ENCODE measurements at regions not wholly inside any gene's neighbourhood (a gene's known extent, or its start where the extent isn't known, plus 50 kb on each side); places are given as distances from the start of the nearest gene placed in this dataset.

- intact Hi-C loops (cut with DNase I) = loop anchor here (1.0 kb wide), 1 partner anchor 32 kb away; no protein-coding TSS in a partner anchor
- Histone ChIP-seq H3K36me3 (no peaks in the 10 kb centered on the region), H3K4me3 (peak overlapping the region; percentile 51), H3K4me1 (peaks cover 0 to 11% of the 10 kb centered on the region in 2 donors), H3K27me3 (no peaks in the 10 kb centered on the region), H3K9me3 (no peaks in the 10 kb centered on the region), H3K27ac (peak overlapping the region; percentile 39 to 62)
- DNase-seq (ENCODE audit: low spot score in 2 of 2) = no peak
- TF ChIP-seq CTCF (IDR thresholded peaks at IDR 0.05) = no peak
These were observed 388.7 kb downstream of the CETN3 start for GRCh38 chr5:90020575-90021538.

GRCh38 chr5:90017239-90017638 lies 392.3 kb downstream of the CETN3 start:
- Histone ChIP-seq H3K36me3 (no peaks in the 10 kb centered on the region), H3K27me3 (no peaks in the 10 kb centered on the region), H3K9me3 (no peaks in the 10 kb centered on the region), H3K27ac (peak overlapping the region; percentile 17 to 45), H3K4me3 (no peak overlapping the region), H3K4me1 (peaks cover 0 to 11% of the 10 kb centered on the region in 2 donors)
- no peak for DNase-seq (ENCODE audit: low spot score in 2 of 2)
- TF ChIP-seq CTCF (IDR thresholded peaks at IDR 0.05) = no peak
- intact Hi-C loops (cut with DNase I) = no loop called here

- peaks cover 0 to 10% of the 10 kb centered on the region in 2 donors for H3K4me1 ChIP-seq
- no peaks in the 10 kb centered on the region for H3K27me3 ChIP-seq
- no peaks in the 10 kb centered on the region for H3K36me3 ChIP-seq
- TF ChIP-seq CTCF (IDR thresholded peaks at IDR 0.05) = no peak
- H3K4me3 ChIP-seq = no peak overlapping the region
- intact Hi-C loops (cut with DNase I) = loop anchor here (2.0 kb wide), 1 partner anchor 25 kb away; no protein-coding TSS in a partner anchor
- DNase-seq (ENCODE audit: low spot score in 2 of 2) = no peak
- no peaks in the 10 kb centered on the region for H3K9me3 ChIP-seq
- peak overlapping the region; percentile 36 to 56 for H3K27ac ChIP-seq
These were observed 394.0 kb downstream of the CETN3 start for GRCh38 chr5:90015584-90016018.

- TF ChIP-seq CTCF (IDR thresholded peaks at IDR 0.05) = no peak
These were observed 395.1 kb downstream of the CETN3 start for GRCh38 chr5:90014420-90014819.

DNA sequence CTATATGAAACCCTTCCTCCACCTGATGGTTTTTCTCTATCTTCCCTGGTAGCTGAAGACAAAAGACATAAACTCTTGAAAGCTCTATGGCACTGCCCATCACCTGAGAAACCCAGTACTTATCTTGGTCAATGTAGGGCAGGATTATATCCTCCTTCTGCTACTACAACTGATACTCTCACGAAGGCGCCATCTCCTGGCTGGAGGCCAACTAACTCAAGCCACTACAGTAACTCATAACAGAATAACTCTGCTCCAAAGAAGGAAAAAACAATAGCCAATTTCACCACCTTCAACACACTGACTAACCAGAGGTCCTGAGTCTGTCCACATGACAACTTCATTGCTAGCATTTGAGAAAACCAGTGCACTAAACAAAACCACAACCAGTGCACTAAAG lies 409.2 kb downstream of the CETN3 start:
- TF ChIP-seq CTCF (IDR thresholded peaks at IDR 0.05) = no peak
- H3K4me1 ChIP-seq = no peaks in the 10 kb centered on the region
- H3K9me3 ChIP-seq = no peaks in the 10 kb centered on the region
- H3K27ac ChIP-seq = no peak overlapping the region
- no peaks in the 10 kb centered on the region for H3K27me3 ChIP-seq
- no peaks in the 10 kb centered on the region for H3K36me3 ChIP-seq
- no peak overlapping the region for H3K4me3 ChIP-seq
- no peak for DNase-seq (ENCODE audit: low spot score in 2 of 2)
- intact Hi-C loops (cut with DNase I) = no loop called here

More at GRCh38 chr5:90014420-90014819, 395.1 kb downstream of the CETN3 start:
- H3K36me3 ChIP-seq = no peaks in the 10 kb centered on the region
- peaks cover 0 to 6% of the 10 kb centered on the region in 2 donors for H3K4me1 ChIP-seq
- no peak overlapping the region for H3K4me3 ChIP-seq
- no peak for DNase-seq (ENCODE audit: low spot score in 2 of 2)
- no peaks in the 10 kb centered on the region for H3K9me3 ChIP-seq
- no peak overlapping the region for H3K27ac ChIP-seq
- intact Hi-C loops (cut with DNase I) = loop anchor here (2.0 kb wide), 1 partner anchor 24 kb away; no protein-coding TSS in a partner anchor
- H3K27me3 ChIP-seq = no peaks in the 10 kb centered on the region
